ENCODE measurements at regions not wholly inside any gene's neighbourhood (a gene's known extent, or its start where the extent isn't known, plus 50 kb on each side); places are given as distances from the start of the nearest gene placed in this dataset.

- TF ChIP-seq TSC22D2 (CRISPR knock-in tag; IDR thresholded peaks at IDR 0.05; ENCODE audit: borderline replicate concordance): no peak
- no peak for TF ChIP-seq AGO1 (IDR thresholded peaks at IDR 0.05; ENCODE audit: low read depth, low read length, poor library complexity, severe bottlenecking)
- TF ChIP-seq FUBP1 (CRISPR knock-in tag; IDR thresholded peaks at IDR 0.05; ENCODE audit: borderline replicate concordance): no peak
- TF ChIP-seq HNF4A (CRISPR knock-in tag; IDR thresholded peaks at IDR 0.05): no peak
- TF ChIP-seq KIAA2018 (CRISPR knock-in tag; IDR thresholded peaks at IDR 0.05; ENCODE audit: borderline replicate concordance): no peak
- TF ChIP-seq AFF4 (CRISPR knock-in tag; IDR thresholded peaks at IDR 0.05): no peak
- TF ChIP-seq ZNF724P (CRISPR knock-in tag; IDR thresholded peaks at IDR 0.05; ENCODE audit: borderline replicate concordance): no peak
- no peak for TF ChIP-seq ZNF570 (CRISPR knock-in tag; IDR thresholded peaks at IDR 0.05; ENCODE audit: borderline replicate concordance)
- no peak for TF ChIP-seq ZNF549 (CRISPR knock-in tag; IDR thresholded peaks at IDR 0.05)
- TF ChIP-seq THAP8 (CRISPR knock-in tag; IDR thresholded peaks at IDR 0.05; ENCODE audit: borderline replicate concordance): no peak
- no peak for TF ChIP-seq CREBL2 (CRISPR knock-in tag; IDR thresholded peaks at IDR 0.05; ENCODE audit: borderline replicate concordance)
Observed at GRCh38 chr22:48574776-48575617, 1252.7 kb downstream of the BRD1 start (continued).

All from HepG2 (cell line).